ENCODE measurements at regions not wholly inside any gene's neighbourhood (a gene's known extent, or its start where the extent isn't known, plus 50 kb on each side); places are given as distances from the start of the nearest gene placed in this dataset.
A peak's percentile ranks its signal among the peaks of the same experiment; 100 is the strongest.

DNA sequence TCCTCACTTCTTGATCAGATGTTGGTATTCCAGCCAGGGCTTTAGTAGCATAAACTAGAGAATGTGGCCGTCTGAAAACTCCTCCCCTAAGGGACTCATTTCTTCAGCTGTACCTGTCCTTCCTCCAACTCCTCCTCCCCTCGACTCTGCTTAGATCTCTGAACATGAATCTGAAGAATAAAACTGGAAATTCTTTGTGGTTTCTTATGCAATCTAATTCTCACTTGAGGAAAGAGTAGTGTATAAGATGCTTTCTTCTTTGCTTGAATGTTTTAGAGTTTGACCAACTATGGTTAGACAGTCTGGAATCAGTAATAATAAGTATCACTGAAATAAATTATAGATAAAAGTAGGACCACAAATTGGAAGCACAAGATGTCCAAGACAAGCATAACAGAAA lies 128.5 kb downstream of the LRRC70 start:
- no peaks in the 10 kb centered on the region for H4K20me1 ChIP-seq (ENCODE audit: insufficient read depth, low read length)
- no peak overlapping the region for H3K4me2 ChIP-seq (replicated peaks; ENCODE audit: extremely low read depth, low read length, poor library complexity, severe bottlenecking)
- no peaks in the 10 kb centered on the region for H3K27me3 ChIP-seq (ENCODE audit: control insufficient read depth in 2 of 2, insufficient read depth in 2 of 2, low read length in 2 of 2)
- 29% methylated on average over 1 of the region's 2 CpGs for WGBS (ENCODE audit: insufficient coverage)
- Mint-ChIP-seq H3K4me1 (peaks cover 19% of the 10 kb centered on the region), H3K27ac (peak overlapping the region in 2 of 7 donors; percentile 19 to 36), H3K36me3 (peaks cover 3% of the 10 kb centered on the region in 2 donors), H3K9me3 (peaks cover 4 to 14% (median 7%) of the 10 kb centered on the region in 7 donors), H3K4me3 (peak overlapping the region in 1 of 2 donors; percentile 32), H3K27me3 (ENCODE audit: low read depth in 3 of 3) (peaks cover 0 to under 1% (median 0%) of the 10 kb centered on the region in 3 donors)
- H2AFZ ChIP-seq (ENCODE audit: insufficient read depth, low read depth, low read length, poor library complexity, severe bottlenecking) = no peak overlapping the region
- H3K79me2 ChIP-seq (ENCODE audit: insufficient read depth, low read length) = no peaks in the 10 kb centered on the region
- no peaks in the 10 kb centered on the region for H3K9me3 ChIP-seq (replicated peaks in 1 of 2; ENCODE audit: control insufficient read depth in 1 of 2, insufficient read depth in 1 of 2, low read length in 2 of 2)
- no peak overlapping the region for H3K4me3 ChIP-seq (replicated peaks in 1 of 3; ENCODE audit: low read depth in 2 of 3, low read length in 3 of 3)
- no peak overlapping the region for H3K9ac ChIP-seq (ENCODE audit: insufficient read depth, low read length, poor library complexity, severe bottlenecking)
- TF ChIP-seq, protein P1, sequence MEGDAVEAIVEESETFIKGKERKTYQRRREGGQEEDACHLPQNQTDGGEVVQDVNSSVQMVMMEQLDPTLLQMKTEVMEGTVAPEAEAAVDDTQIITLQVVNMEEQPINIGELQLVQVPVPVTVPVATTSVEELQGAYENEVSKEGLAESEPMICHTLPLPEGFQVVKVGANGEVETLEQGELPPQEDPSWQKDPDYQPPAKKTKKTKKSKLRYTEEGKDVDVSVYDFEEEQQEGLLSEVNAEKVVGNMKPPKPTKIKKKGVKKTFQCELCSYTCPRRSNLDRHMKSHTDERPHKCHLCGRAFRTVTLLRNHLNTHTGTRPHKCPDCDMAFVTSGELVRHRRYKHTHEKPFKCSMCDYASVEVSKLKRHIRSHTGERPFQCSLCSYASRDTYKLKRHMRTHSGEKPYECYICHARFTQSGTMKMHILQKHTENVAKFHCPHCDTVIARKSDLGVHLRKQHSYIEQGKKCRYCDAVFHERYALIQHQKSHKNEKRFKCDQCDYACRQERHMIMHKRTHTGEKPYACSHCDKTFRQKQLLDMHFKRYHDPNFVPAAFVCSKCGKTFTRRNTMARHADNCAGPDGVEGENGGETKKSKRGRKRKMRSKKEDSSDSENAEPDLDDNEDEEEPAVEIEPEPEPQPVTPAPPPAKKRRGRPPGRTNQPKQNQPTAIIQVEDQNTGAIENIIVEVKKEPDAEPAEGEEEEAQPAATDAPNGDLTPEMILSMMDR (IDR thresholded peaks at IDR 0.05) = no peak
- H3K36me3 ChIP-seq (replicated peaks in 1 of 2; ENCODE audit: control insufficient read depth in 1 of 2, insufficient read depth in 2 of 2, low read length in 2 of 2) = no peaks in the 10 kb centered on the region
- DNase-seq = no peak
- H3K4me1 ChIP-seq (ENCODE audit: control insufficient read depth in 1 of 2, insufficient read depth in 2 of 2, low read length in 2 of 2) = peaks cover 18 to 23% of the 10 kb centered on the region in 2 donors
- intact Hi-C loops (cut with micrococcal nuclease) = no loop called here
- H3K27ac ChIP-seq (ENCODE audit: low read depth in 1 of 2, low read length in 2 of 2) = no peak overlapping the region

DNA sequence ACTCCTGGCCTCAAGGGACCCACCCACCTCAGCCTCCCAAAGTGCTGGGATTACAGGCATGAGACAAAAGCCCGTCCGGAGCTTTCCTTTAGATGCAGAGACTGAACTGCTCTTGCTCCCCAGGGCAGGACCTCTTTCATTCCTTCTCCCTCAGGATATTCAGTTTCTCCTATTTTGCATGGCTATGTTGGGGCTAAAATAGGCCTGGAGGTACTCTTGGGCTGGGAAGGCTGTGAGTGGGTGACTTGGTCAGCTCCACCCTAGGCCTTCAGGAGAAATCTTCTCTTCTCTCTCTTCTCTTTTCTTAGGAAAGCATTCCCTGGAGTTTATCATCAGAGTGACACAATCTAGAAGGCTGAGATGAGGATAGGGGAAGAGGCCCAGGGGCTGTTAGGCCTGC lies 126.4 kb downstream of the LRRC70 start:
- no peak for DNase-seq
- WGBS (ENCODE audit: insufficient coverage) = 60% methylated on average over 1 of the region's 2 CpGs
- Mint-ChIP-seq H3K9me3 (peaks cover 2 to 14% (median 5%) of the 10 kb centered on the region in 7 donors), H3K27ac (no peak overlapping the region), H3K4me3 (no peak overlapping the region), H3K36me3 (peaks cover 3% of the 10 kb centered on the region in 2 donors), H3K27me3 (ENCODE audit: low read depth in 3 of 3) (peaks cover 0 to 1% (median 0%) of the 10 kb centered on the region in 3 donors), H3K4me1 (peaks cover 30% of the 10 kb centered on the region)
- no peak overlapping the region for H2AFZ ChIP-seq (ENCODE audit: insufficient read depth, low read depth, low read length, poor library complexity, severe bottlenecking)
- no peak overlapping the region for H3K9ac ChIP-seq (ENCODE audit: insufficient read depth, low read length, poor library complexity, severe bottlenecking)
- intact Hi-C loops (cut with micrococcal nuclease) = no loop called here
- H3K4me2 ChIP-seq (replicated peaks; ENCODE audit: extremely low read depth, low read length, poor library complexity, severe bottlenecking) = no peak overlapping the region
- peaks cover 30 to 34% of the 10 kb centered on the region in 2 donors for H3K4me1 ChIP-seq (ENCODE audit: control insufficient read depth in 1 of 2, insufficient read depth in 2 of 2, low read length in 2 of 2)
- no peaks in the 10 kb centered on the region for H4K20me1 ChIP-seq (ENCODE audit: insufficient read depth, low read length)
- H3K27me3 ChIP-seq (ENCODE audit: control insufficient read depth in 2 of 2, insufficient read depth in 2 of 2, low read length in 2 of 2) = no peaks in the 10 kb centered on the region
- H3K36me3 ChIP-seq (replicated peaks in 1 of 2; ENCODE audit: control insufficient read depth in 1 of 2, insufficient read depth in 2 of 2, low read length in 2 of 2) = no peaks in the 10 kb centered on the region
- H3K79me2 ChIP-seq (ENCODE audit: insufficient read depth, low read length) = no peaks in the 10 kb centered on the region
- TF ChIP-seq, protein P1 (IDR thresholded peaks at IDR 0.05) = no peak
- H3K27ac ChIP-seq (ENCODE audit: low read depth in 1 of 2, low read length in 2 of 2) = no peak overlapping the region
- H3K9me3 ChIP-seq (replicated peaks in 1 of 2; ENCODE audit: control insufficient read depth in 1 of 2, insufficient read depth in 1 of 2, low read length in 2 of 2) = no peaks in the 10 kb centered on the region
- no peak overlapping the region for H3K4me3 ChIP-seq (replicated peaks in 1 of 3; ENCODE audit: low read depth in 2 of 3, low read length in 3 of 3)

Measured in CD14-positive monocyte (primary cell).